NCI-H2081 treated with DMSO at 0.1 percent for 48 hours (cell line): ENCODE measurements at regions not wholly inside any gene's neighbourhood (a gene's known extent, or its start where the extent isn't known, plus 50 kb on each side); places are given as distances from the start of the nearest gene placed in this dataset.

Experiments
- DNase-seq: peaks from one replicate; lab custom pipeline; 2025; lab: John Stamatoyannopoulos, UW

DNA sequence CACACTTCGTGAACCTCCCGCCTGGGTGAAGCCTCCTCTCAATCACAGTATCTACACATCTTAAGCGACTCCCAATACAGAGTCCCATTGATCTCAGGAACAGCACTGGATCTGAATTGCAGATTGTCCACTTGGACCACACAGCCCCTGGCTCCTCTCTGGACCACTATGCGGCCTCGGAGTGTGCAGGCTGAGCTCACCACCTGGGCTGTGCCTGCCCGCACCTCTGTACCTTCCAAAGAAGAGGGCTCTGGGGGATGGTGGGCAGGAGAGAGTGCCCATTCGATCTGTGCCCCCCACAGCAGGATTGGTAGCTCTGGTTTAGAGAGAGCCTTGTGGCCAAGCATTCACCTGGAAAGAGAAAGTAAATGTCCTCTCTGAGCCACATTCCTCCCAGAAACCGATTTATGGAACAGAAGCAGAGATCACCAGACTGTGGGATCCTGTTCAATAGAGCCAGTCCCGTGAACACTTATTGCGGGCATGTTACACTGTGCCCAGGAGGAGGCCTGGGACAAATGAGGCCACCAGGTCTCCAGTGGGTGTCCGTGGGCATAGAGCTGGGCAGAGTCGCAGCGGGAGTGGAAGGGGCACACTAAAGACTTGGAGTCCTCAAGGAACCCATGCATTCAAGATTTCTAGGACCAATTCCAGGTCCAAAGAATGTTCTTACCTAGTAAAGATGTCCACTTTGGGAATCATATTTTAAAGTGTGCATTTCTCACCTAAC lies 141.6 kb upstream of the SOX1 start:
- DNase-seq, result no peak

DNA sequence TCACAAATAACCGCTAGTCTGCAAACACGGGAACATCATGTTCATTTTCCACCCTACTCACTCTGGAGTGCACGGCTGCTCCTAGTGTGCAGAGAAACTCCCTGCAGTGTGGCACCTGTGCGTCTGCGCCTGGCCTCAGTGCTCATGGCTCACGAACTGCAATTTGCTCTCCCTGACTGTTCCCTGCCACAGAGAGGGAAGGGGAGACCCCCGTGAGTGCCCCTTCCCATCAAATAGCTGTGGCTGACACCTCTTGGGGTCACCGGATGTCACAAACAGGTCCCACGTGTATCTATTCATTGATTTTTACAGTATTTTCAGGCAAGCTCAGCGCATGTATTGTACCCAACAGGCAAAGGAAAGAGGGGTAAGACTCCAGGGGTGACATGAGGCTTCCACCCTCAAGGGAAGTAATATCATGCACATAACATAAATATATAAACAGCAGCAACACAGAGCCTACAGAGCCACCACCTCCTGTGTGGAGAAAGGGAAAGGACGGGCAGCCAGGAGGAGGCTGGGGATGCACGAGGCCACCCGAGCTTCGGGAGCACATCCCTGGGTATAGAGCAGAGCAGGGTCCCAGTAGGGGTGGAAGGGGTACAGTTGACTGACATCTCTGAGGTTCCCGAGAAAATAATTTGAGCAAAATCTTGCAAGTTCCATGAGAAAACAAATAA lies 140.3 kb upstream of the SOX1 start:
- no peak for DNase-seq

DNA sequence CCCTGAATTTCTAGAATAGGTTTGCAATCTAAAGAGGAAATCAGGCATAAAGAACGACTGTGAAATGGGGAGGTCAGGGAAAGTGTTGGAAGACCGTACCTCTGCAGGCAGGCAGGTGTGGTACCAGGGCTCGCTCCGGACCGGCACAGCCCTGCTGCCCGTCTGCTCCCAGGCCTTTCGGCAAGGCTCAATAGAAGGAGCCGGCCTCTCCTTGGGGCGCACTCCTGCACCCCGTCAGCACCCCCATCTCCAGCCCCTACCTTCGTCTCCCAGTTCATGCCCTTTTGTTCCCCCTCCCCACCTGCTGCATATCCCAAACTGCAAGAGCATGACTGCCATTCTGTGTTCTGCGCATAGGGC lies 139.8 kb upstream of the SOX1 start:
- no peak for DNase-seq

DNA sequence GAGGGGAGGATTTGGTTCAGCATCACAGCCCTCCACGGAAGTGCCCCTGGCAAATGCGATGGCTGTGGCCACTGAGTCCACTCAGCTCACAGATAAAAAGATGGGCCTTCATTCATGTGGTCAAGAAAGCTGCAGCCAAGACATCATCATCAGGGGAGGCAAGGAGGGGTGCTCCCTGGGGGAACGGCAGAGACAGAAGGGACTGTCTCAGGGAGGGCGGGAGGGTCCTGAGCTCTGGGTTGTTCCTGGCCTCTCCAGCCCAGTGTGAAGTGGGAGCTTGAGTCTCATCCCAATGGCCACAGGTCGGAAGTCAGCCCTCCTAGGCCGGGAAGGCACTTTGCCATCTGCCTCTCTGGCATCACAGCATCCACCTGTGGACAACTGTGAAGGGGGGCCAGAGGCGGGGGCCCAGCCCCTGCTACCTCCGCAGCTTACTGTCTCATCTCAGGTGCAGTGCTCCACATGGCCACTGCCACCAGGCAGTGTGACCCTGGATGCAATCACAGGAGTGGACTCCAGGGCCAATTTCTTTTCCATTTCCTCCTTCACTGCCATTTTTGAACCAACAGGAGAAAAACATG lies 137.8 kb upstream of the SOX1 start:
- DNase-seq, result no peak

DNA sequence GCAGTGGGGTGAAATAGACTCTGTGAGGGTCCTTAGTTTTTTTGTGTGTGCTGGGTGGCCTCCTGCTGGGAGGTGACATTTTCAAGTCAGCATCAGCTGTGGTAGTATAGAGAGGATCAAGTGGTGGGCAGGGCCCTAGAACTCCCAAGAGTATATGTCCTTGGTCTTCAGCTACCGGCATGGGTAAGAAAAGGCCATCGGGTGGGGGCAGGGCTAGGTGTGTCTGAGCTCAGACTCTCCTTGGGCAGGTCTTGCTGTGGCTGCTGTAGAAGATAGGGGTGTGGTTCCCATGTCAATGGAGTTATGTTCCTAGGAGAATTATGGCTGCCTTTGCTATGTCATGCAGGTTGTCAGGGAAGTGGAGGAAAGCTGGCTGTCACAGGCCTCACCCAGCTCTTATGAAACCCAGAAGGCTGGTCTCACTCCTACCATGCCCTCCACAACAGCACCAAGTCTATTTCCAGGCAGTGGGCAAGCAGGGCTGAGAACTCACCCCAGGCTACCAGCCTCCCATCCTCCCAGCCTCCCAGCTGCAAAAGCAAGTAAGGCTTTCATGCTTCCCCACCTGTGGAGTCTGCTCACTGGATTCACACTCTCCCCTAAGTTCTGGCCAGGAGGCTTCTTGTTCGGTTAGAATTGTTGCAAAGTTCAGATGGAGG lies 130.6 kb upstream of the SOX1 start:
- DNase-seq, result no peak

DNA sequence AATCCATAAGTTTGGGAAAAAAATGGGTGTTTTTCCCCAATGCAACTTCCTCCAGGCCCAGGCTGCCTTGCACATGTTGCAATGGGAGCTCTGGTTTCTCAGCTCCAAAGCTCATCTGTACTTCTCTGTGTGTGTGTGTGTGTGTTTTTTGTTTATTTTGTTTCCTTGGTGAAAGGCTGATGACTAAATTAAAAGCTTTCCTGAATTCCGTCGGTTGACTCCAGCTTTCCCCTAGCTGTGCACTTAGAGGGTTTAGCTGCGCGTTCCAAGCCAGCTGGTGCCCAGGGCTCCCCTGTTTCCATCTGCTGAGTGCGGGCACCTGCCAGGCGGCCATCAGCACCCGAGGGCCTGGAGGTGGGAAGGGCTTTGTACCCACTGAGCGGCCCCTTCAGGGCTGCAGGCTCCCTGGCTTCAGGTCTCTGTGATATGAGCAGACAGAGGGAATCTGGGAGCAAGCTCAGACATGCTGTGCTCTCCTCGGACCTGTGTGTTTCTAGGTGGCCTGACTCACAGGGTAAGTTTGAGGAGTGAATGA lies 129.1 kb upstream of the SOX1 start:
- no peak for DNase-seq

DNA sequence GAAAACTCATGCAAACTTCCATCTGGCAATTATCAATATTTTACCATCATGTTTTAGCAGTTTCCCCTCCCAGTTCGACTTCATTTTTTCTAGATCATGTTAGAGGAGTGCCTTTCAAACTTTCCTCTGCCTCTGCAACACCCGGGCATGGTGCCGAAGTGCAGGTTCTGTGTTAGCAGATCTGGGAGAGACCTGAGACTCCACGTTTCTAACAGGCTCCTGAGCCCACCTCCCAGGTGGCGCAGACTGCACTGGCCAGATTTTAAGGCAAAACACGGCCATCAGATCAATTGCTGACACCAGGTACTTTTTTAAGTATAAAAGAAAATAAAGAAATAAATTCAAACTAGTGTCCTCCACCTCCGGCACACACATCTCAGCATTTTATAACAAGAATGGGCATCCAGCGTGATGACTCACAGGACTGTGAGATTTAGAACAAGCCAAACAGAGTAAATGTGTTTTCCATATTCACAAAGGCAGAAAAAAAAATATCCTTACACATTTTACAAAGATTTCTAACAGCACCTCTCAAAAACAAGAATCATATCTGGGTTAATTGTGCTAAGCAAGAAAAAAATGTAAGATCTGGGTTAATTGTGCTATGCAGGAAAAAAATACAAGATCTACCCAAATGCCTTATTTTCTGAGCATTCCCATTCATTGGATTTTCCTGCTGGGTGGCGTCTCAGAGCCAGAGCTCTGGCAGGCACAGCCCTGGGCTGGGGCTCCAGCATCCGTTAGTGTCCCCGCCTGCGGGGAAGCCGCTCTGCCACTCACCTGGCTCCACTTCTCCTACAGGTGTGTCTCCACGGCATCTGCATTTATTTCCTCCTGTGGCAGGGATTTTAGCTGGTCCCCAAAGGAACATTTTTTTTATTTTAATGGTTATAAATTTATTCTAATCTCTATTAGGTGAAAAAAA lies 127.9 kb upstream of the SOX1 start:
- DNase-seq, result no peak

DNA sequence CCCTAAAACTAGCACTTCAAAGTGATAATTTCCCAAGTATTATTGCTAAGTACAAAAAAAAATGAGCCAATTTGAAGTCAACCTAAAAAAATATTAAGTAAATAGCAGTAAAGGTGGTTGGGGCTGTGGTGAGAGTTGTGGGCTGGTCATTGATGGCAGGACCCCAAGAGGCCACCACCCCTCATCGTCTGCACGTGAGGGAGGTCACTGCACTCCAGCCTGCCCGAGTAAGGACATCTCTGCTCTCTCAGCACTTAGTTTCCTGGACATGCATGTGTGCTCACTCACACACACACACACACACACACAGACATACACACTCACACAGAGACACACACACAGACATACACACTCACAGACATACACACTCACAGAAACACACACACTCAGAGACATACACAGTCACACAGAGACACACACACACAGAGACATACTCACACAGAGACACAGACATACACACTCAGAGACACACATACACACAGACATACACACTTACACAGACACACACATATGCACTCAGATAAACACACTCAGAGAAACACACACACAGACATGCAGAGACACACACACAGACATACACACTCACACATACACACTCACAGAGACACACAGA lies 127.2 kb upstream of the SOX1 start:
- DNase-seq, result no peak

DNA sequence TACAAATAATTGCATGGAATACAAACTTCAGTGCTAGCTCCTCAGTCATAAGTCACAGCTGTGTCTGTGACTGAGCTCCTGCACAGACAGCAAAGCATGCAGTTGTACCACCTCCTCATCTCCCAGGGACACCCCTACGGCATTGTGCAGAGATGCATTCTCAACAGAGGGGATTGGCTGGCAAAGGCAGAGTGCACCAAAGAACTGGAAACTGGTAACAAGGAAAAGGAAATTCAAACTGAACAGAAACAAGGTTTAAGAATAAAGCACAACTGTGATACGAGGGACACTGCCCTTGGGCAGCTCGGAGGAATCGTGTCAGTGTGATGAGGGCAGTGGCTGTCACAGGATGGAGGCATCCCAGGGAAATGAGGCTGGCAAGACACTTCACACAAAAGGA lies 126.1 kb upstream of the SOX1 start:
- no peak for DNase-seq

DNA sequence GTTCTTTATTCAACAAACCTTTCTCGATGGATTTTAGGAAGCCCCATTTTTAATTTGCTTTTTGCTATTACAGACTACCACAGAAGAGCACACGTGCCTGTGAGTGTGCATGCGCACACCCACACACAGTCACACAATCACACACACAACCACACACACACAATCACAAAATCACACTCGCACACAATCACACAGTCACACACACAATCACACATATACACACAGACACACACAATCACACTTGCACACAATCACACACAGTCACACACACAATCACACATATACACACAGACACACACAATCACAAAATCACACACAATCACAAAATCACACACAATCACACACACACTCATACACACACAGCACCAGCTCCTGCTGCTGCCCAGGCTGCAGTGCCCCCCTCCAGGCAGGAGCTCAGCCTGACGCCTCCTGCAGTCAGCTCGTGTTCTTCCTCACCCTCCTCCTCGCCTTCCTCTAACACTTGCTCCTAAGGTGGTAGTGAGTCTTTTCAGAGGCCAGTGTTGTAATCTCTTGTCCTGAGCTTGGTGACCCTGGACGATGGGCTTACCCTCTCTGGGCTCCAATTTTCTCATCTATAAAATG lies 125.0 kb upstream of the SOX1 start:
- DNase-seq, result no peak

DNA sequence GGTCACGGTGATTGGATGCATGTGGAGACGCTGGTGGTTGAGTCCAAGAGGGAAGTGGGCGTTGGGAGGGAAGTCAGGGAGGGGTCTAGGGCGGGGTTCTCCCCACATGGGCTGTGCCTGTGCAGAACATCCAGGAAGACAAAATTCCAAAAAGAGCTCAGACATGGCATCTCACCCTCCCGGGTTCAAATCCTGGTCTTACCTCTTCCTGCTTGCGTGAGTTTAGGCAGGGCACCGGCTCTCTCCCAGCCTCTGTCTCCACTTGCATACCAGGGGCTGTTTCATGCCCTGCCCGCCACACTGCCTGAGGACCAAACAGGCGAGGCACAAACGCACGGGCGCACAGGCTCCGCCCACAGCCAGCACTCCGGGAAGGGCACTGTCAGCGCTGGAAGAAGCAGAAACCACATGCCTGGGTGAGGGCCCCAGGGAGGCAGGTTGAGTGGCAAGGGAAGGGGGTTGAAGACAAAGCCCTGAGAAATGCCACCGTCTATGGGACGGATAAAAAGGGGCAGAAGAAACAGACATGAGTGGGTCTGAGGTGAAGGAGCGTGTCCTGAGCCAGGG lies 123.6 kb upstream of the SOX1 start:
- DNase-seq, result no peak

DNA sequence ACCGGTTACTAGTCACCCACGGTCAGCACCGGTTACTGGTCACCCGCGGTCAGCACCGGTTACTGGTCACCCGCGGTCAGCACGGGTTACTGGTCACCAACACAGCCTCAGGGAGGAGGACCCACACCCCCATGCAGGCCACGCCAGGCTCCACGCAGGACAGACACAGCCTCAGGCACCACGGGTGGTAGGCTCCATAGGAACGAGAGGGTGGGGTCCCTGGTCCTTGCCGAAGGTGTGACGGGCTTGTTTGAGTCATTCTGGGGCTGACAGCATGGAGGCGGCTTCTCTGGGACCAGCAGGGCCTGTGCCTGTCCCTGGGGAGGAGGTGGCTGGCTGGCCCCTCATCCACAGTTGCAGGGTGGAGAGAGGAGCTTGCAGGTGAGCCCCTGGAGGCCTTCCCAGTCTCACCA lies 122.8 kb upstream of the SOX1 start:
- DNase-seq, result no peak

DNA sequence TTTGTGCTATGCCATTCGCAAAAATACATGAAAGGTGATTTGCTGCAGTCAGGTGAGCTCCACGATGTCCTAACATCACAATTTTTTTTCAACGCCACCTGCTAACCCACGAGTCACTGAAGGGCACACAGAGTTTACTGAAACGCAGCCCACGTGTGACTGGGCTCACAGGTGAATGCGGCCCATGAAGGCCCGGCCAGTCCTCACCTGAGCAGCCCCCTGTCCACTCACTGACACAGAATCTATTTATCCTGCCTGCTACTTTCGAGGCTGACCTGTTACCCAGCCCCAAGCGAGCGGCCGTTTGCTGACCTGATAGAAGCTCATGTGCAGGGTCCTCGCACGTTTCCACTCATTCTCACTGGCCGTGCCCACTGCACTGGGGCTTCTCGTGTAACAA lies 121.9 kb upstream of the SOX1 start:
- DNase-seq, result no peak

DNA sequence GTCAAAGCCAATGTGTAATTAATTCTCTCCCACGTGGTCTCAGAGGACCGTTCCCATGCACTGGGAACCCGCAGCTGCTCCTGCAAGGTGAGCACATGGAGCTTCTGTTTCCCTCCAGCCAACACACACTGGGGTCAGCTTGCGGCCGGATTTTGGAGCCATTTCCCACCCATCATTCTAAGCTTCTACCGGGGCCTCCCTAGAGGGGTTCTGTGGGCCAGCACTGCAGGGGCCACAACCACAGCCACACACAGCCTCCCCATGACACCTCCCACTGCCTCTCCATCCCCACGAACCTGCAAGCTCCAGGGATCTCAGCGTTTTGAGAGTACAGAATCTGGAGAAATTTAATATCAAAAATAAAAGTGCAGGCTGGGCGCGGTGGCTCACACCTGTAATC lies 120.7 kb upstream of the SOX1 start:
- DNase-seq, result no peak

DNA sequence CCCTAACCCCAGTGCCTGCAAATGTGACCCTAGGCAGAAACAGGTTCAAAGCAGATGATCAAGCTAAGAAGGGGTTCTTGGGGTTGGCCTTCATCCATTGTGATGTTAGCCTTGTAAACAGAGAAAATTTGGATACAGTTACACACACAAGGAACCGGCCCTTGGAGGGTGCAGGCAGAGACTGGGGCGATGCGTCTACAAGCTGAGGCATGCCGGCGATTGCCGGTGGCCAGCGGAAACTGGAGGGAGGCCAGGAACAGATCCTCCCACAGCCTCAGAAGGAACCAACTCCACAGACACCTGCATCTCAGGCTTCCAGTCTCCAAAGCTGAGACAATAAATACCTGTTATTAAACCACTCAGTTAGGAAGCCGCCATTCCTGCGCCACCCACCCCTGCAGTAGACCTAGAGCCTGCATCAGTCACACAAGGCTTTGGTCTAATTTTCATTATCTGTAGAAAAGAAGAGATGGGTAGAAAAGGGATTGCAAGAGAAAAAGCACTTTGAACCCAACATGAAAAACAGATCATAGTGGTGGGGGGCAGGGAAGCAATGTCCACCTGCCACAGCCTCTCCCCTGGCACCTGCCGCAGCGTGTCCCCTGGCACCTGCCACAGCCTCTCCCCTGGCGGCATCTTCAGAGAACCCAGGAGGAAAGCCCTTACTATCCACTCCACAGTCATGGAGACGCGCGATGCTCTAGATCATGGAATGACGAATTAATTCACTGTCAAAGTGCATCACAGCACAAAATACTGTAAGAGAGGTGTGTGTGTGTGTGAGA lies 119.7 kb upstream of the SOX1 start:
- DNase-seq, result no peak

DNA sequence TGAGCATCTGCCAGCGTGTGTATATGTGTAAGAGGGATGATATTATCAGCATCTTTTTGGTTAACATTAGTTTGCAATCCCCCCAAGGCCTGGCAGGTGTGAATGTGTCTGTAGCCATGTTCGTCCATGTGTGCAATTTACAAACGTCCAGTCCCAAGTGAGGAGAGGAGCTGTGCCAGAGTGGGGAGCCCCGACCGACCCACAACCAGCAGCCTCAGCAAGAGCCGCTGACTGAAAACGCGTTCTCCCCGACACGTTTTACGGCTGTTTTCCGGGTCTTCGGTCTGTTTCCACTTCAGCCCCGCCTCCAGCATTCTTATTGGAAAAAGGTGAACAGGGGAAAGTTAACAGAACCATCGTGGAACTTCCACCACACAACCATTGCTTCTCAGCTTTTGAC lies 119.1 kb upstream of the SOX1 start:
- DNase-seq, result no peak

DNA sequence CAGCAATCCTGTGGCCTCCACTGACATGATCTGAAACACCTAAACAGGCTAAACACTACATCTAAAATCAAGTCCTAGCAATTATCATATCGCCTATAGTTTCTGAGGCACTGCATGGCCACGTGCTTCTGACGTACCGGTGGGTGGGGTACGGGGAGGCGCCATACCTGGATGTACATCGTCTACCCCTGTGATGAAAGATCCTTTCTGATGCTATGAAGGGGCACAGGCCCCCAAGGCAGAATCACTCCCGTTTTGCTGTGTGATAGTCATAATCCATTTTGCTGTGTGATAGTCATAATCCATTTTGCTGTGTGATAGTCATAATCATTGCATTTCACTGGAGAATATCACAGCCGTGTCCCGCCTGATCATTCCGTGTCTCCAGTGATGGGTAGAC lies 118.7 kb upstream of the SOX1 start:
- no peak for DNase-seq

DNA sequence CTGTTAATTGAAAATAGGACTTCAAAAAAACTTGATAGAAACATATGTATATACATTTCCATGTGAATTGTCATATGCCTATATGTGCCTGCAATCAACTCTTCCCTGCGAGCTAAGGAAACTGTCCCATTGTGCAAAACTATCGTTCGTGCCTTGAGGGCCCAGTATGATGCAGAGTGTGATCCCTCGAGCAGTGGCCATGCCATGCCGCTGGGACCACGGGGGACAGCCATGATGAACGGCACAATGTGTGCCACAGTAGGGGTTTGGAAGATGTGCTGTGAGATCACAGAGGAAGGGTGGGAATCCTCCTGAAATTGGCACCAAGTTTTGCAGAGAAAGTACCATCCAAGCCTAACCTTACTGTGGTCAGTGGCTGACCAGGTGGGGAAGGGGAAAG lies 118.1 kb upstream of the SOX1 start:
- DNase-seq, result no peak

DNA sequence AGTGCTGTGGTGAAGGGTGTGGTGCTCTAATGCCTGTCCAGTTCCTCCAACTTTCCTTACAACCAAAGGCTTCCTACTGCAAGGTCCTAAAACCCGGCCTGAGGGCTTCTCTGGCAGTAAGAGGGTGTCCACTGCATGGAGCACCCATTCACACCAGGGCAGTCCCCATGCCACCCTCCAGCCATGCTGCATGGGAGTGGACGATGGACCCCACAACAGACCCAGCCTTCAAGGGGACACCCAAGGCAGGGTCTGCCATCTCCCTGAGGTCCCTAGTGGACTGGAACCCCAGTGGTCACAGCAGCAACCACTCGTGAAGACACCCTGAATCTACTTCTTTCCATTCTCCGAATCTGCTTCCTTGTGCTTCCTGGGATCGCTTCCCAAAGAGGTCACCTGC lies 117.6 kb upstream of the SOX1 start:
- DNase-seq, result no peak

DNA sequence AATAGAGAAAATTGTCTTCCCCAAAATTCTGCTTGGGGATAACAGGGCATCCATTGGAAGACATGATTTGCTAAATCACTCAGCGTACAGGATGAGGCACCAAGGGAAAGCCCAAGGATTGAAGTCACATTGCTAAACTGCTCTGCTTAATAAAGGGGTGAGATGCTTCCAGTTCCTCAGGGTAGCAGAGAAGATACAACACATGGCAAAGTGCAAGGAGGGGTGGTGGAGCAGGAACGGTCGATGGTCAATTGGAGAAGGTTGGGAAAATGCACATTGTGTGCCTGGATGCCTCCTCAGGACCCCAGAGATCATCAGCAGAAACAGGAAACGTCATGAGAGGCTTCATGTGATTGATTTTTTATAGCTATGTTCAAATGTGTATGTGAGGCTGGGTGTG lies 116.3 kb upstream of the SOX1 start:
- DNase-seq, result no peak
